HG03097 (cell line): ENCODE measurements at regions not wholly inside any gene's neighbourhood (a gene's known extent, or its start where the extent isn't known, plus 50 kb on each side); places are given as distances from the start of the nearest gene placed in this dataset.

Source experiments
- ATAC-seq: cut with Tn5 transposase; IDR thresholded peaks from one replicate; pipeline ENCODE4 v1.9.1; 2021; ENCODE audit not compliant: unreplicated experiment, low FRiP score

DNA sequence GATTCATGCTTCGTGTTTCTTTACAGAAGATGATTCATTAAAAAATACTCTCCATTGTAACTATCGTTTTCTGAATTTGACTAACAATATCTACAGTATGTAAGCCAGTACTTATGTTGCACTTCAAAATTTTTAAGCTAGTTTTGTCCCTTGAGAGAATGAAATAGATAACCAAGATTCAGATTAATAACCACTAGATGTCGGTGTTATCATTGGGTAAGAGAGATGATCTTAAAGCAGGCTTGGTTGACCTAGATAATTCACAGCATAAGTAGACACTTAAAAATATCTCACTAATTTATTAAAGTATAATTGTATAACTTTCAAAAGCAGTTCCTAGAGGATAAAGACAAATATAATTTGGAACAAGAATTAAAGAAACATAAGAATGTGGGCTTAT is 430.9 kb downstream of the C4orf33 start:
- ATAC-seq, result no peak

DNA sequence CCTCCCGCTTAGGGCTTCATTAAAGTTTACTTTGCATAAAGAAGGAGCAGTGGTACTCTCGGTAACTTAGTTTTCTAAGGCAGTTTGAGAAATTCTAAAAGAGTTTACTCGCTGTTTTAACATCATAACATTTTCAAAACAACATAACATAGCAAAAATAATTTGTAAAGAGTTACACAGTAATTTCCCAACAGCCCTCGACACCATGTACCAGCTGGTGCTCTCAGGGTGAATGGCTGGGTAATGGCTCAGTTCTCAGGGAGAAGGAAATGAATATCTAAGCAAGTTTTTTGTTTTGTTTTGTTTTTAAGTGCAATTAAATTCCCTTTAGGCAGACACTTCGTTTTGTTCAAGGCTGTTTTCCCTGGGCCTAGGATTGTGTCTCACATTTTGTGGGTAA is 435.3 kb downstream of the C4orf33 start:
- no peak for ATAC-seq

DNA sequence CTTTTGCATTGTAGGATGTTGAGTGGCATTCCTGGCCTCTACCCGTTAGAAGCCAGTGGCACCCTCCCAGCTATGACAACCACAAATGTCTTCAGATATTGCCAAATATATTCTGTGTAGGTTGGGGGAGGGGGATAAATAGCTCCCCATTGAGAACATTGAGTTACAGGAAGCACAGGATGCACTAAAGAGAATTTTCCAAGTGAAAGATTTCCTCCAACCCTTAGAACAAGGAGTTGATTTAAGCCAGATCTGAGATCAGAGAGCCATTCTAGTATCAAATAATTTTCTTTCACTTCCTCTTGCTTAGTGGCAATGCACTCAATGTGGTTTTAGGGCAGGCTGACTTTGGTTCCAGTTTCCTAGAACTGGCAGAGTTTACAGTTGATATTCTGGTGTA is 436.6 kb downstream of the C4orf33 start:
- peak; percentile 93 for ATAC-seq

DNA sequence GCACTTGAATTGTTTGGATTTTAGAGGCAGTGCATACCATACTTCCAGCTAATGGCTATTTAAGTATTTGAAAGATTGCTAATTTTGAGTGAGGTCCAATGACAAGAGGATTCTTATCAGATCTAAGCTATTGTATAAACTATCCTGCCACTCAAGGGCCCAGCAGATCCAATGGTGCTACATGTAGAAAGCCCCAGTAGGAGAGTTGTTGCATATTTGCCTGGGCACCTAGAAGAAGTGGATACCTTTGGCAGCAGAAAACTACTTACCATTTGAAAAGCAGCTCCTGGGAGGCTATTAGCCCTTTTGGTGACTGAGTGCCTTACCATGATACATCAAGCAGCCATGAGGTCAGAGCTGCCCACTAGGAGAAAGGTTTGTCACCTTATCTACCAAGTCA is 447.3 kb downstream of the C4orf33 start:
- no peak for ATAC-seq

DNA sequence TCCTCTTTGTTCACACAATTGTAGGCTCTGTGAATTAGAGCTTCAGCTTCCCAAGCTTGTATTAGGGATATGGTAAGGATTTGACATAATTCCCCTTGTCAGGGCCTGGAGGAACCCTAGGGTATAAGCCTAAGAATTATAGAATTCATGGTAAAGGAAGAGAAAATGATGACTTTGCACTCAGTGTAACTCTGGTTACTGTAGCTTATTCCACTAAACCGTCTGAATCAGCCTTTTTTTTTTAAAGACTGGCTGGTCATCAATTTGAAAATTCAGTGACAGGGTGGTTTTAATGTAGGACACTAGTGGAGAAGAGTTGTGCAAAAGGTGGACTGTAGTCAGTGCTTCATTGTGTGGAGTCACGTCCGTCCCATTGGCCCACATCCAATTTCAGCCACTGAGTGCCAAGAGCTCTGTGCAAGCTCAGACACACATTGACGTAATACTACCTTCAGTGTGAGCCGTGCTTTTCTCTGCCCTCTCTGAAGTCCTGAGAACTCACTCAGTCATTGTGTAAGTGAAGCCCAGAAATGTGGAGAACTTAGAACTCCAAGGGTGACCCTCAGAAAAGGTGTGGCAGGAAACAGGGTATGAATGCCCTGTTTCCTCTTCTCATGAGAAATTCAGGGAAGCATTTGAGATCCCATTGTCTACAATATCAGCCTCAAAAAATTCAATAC is 449.8 kb downstream of the C4orf33 start:
- ATAC-seq, result no peak

DNA sequence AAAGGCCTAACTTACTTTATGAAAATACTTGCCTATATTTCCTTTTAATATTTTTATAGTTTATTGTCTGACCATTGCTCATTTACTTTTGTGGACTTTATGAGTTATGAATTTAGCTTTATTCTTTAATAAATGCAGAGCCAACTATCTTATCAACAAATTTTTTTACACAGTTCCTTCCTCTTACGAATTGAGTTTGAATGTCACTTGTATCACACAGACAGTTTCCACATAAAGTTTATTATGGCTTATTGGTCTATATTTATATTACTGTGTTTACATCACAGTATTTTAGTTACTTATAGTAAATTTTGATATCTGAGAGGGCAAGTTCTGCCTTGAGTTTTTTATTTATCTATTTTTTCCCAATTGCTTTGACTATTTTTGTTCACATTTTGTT is 450.6 kb downstream of the C4orf33 start:
- no peak for ATAC-seq

DNA sequence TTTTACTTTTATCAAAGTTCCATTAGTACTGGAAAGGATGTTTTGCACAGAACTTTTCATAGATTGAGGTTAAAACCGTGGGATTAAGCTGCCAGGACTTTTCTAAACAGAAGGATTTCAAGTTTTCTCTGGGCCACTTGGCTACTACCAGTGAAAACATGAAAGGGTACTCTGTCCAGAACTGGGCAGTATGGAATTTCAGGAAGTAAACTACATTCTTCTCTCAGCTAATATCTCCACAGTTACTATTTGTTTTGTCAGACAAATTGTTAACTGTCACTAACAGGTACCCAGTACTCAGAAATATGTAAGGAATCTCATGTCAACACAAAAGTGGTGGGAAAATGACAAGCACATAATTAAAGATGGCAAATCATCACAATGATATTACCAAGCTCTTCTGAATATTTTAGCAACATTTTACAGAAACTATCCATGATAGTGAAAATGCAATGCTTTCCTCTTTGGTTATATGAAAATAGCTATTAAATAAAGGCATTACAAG is 454.4 kb downstream of the C4orf33 start:
- no peak for ATAC-seq

DNA sequence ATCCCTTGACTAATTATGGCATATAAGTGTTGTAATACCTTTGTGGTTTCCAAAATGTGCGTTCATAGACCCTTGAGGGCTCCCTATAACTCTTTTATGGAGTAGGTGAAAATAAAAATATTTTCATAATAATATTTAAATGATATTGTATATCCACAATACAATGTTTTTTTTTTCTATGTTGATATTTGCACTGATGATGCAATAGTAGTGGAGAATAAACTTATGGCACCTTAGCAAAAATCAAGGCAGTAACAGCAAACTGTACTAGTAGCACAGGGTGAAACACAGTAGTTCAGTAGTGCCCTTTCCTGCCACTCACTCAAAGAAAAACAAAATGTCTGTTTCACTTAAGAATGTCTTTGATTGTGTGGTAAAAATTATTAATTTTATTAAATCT is 465.3 kb downstream of the C4orf33 start:
- no peak for ATAC-seq

DNA sequence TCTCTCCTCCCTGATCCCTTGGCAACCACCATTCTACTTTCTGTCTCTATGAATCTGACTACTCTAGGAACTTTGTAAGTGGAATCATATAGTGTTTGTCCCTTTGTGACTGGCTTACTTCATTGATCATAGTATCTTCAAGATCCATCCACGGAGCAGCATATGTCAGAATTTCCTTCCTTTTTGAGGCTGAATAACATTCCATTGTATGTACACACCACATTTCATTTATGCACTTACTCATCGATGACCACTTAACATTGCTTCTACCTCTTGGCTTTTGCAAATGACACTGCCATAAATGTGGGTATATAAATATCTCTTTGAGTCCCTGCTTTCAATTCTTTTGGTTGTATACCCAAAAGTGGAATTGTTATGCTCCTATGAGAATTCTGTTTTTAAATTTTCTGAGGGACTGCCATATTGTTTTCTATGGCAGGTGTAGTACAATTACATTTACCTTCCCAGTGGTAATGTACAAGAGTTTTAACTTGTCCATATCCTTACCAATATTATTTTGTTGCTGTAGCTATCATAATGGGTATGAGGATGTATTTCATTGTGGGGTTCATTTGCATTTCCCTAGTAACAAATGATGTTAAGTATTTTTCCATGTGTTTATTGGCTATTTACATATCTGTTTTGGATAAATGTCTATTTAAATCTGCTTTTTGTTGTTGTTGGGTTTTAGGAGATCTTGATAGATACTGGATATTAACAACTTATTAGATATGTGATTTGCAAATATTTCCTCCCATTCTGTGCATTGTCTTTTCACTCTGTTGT is 466.1 kb downstream of the C4orf33 start:
- ATAC-seq, result no peak

DNA sequence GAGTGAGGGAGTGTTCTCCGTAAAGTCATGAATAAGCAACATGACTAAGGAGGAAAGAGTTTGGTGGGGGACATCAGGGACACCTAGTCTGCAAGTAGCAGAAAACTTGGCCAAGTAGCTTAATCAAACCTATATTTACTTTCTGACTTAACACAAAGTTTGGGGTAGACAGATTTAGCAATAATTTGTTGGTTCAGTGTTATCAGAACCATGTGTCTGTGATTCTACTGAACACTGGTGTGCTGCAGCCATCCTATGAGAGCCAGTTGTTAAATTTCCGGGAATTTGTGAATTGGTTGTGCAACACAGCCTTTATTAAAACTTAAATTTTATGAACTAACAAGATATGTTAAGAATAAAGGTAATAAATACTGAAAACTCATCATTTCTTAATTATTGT is 469.3 kb downstream of the C4orf33 start:
- no peak for ATAC-seq

DNA sequence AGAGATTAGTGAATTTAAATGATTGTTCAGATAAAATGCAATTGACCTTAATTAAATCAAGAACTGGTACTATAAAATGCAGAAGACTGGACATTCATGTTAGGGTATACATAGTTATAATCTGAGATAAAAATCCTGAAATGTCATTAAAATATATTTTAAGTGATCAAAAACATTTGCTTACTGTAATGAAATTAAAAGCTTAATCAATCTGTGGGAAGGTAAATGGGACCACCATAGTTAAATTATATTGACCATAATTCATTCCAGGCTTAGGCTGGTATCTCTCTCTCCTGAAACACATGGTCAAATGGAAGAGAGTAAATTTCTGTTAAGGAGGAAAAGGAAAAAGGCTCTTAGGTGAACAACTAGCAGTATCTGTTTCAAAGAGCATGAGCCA is 474.4 kb downstream of the C4orf33 start:
- no peak for ATAC-seq

DNA sequence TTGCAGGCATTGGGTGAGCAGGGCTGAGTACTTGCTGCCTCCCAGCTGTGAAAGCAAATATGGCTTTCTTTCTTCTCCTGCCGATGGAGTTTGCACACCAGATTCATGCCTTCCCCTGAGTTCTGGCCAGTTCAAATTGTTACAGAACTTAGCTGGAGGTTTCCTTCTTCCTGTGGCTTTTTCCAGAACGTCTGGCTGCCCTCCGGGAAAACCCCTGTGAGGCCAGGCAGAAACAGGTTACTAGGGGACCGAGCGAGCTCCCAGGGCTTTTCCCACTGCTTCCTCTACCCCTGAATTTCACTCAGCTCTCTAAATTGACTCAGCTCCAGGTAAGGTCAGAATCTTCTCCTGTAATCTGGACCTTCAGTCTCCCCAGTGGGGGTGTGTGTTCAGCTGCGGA is 482.4 kb downstream of the C4orf33 start:
- no peak for ATAC-seq

DNA sequence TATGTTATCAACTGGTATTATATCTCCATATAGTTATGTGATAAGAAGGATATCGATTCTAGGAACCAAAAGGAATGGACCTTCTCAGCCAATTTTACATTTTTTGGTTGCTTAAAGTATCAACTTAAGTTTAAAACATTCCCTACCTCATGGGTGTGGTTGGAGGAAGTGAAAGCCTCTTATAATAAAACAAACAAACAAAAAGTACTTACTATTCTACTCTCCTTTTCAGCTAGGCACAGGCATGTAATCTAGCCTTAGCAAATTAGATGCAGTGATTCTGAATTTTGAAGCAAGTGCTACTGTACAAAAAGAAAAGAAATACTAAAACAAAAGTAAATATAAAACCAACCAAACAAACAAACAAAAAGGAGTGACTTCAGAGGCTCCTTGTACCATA is 485.4 kb downstream of the C4orf33 start:
- no peak for ATAC-seq

DNA sequence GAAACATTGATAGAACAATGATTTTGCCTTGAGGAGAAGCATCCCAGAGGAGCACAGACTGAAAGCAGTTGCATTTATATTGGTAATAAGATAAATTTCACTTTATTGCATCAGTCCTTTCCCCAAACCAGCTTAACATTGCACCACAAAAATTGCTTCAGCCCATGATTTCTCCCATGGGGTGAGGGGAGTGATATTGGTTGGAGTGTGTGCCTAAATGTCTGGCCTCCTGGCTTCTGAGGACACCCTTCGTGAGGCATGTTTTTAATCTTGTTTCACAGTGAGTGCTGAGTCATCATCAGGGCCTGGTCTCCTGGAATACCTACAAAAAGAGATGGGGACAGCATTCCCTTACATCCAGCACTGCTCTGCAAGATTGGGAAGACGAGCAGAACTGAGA is 487.9 kb downstream of the C4orf33 start:
- no peak for ATAC-seq

DNA sequence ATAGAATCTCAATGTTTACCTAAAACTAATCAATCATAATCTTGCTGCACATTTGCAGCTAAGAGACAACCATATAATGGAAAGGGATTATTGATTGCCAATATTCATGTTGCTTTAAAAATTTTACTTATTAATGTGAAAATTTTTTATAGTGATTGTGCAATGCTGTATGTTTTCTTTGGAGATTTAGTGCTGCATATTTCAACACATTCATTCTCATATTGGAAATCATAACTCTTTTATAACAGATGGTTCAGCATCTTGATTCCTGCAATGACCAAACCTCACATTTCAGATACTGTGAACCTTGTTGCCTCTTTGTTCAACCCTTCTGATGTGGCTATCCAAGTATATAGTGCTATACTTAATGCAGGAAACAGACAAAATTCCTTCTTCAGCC is 502.6 kb downstream of the C4orf33 start:
- no peak for ATAC-seq

DNA sequence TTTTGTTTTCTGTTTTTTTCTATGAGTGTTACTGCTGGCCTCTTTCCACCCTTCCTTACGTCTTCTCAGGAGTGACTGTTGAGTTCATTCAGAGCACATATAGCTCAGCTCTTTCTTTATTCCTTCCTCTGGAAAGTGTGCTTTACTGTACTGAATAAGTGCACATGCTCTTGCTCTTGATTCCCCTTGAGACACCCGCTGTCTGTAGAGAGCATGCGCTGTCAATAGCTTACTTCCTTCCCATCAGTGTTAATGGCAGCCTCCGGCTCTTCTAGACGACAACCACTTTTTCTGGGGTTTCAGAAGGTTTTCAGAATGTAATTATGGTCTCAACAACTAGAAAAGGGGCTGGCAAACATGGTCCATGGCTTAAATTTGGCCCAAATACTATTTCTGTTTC is 504.9 kb downstream of the C4orf33 start:
- ATAC-seq, result no peak

DNA sequence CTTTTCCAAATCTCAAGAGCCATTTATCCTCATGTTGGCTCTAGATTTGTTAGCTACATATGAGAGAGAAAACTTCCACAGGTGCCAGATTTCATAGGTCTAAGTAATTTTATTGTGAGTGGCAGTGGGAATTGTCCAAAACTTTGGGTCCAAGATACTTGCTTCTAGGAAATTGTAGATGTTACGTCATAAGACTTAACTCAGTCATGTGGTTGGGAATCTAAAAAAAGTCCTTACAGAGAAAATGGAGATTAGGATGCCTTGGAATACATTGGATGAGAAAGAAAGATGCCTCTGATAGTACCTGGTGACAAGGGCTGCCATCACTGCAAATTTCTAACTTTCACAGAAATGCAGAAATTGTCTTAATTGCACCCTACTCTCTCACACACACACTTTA is 506.5 kb downstream of the C4orf33 start:
- no peak for ATAC-seq

DNA sequence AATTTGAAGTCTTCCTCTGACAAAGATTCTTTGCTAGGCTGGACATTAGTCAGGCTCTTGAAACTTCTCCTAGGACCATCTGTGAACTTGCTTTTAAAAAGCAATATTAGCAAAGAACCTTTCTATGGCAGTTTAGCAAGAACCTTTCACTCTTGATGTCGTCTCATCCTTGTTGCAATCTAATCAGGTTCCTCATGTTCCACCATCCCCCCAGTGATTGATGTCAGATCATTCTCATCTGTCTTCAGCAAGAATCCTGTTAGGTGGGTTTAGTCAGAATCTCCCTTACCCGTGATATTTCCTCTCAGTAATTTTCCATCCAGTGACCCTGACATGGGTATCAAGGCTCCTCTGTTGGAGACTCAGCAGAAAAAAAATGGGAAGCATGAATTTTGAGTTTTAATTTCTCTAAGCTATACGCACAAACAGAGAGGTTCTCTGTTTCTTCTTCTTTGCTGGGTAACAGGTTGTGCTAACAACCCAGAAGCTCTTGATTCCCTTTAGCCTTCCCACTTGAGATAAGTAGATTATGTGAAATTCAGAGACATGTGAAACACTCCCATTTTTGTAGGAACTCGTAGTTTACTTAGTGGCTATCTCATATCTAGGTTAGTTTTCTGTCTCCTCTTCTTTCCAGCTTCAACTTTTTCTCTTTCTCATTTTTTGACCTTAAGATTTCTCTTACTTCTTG is 507.4 kb downstream of the C4orf33 start:
- ATAC-seq, result no peak

DNA sequence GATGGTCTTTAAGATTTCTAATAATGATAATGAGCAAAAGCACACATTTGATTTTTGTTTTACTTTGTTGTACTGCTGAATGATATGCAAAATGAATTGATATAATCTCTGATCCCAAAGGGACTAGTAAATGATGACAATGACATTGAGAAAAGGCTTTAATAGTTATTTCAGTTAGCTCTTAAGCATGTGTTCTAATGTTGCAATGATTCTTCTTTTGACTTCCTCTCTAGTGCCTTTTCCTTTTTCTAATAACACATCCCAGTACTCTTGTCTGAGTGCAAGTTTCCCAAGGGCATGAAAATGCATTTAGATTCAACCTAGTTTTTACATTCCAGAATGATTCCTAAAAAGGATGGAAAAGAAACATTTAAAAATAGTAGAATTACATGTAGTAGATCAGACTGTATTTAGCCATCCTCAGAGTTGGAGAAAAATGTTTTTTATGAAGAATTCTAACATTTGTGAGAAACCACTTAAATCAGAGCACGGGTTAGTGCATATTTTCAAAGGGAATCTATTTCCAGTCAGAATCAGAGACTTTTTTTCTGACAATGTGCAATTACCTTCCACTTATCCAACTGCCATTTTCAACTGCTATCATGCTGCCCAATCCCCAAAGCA is 508.8 kb downstream of the C4orf33 start:
- no peak for ATAC-seq

DNA sequence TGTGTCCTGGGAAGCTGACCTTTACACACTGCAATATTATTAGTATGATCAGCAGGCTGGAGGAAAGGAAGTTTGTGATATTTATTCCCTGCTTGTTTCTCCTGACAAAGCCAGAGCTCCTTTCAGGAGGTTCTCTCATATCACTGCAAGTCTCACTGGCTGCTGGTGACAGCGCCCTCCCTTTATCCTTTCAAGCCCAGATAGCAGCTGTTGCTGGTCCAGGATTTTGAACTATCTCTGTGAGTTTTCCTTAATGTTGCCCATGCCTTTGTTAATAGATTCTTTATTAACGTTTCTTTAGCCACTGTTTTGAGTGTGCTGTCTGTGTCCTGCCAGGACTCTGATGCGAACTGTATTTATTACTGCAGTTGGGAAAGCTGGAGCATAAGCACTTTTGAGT is 518.7 kb downstream of the C4orf33 start:
- ATAC-seq, result no peak

DNA sequence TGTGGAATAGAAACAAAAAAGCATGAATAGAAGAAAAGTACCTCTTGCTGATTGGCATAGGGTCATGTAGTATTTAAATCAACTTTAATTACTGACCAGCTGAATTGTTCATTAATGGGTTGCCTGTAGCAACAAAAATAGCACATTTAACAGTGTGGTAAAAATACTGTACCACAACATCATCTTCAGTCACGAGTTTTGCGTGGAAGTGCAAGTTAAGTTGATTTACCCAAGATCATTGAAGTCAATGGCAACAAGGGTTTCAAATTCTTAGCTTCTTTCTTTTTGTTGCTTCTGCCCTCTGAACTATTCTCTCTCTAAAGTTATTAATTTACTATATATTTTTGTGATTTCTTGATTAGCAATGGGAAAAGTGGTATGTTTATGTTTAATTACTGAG is 526.6 kb downstream of the C4orf33 start:
- ATAC-seq, result no peak
